ENCODE measurements at regions not wholly inside any gene's neighbourhood (a gene's known extent, or its start where the extent isn't known, plus 50 kb on each side); places are given as distances from the start of the nearest gene placed in this dataset.

DNA sequence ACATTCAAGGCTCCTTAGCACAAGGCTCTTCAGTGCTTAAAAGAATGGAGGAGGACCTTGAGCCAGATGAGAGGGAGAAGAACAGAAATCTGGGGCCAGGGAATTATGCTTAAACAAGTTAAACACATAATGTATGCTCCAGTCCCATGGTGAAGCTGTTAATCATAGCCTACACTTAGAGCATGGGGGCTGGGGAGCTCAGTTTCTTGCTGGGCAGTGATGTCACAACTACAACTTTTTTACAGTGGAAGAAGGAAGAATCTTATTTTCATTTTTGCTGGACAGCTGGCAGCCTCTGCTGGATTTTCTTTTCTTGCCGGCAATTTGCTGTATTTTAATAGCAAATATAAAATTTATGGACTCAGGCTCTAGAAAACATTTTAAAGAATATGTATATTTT, 432.5 kb downstream of the CD109 start:
- FAIRE-seq (no peak), ATAC-seq (no peak), DNase-seq (ENCODE audit: low spot score) (no peak)
- H3K4me2 ChIP-seq (ENCODE audit: low read depth, low read length), result no peak overlapping the region
- no peak overlapping the region for H3K9ac ChIP-seq (ENCODE audit: insufficient read depth, low read depth, low read length)
- ChIA-PET POLR2A (no interaction called here), CTCF (ENCODE audit: low intra/inter-chr PET ratio, low total read pairs) (no interaction called here)
- no peak overlapping the region for H3K4me3 ChIP-seq (replicated peaks in 1 of 3; ENCODE audit: insufficient read depth in 1 of 3, low read depth in 2 of 3, low read length in 3 of 3)
- no peaks in the 10 kb centered on the region for H3K27me3 ChIP-seq (ENCODE audit: control insufficient read depth in 1 of 2, insufficient read depth in 2 of 2, low read length in 2 of 2)
- H3K27ac ChIP-seq (ENCODE audit: extremely low read length, insufficient read depth, low read length), result no peak overlapping the region
- no TSS peak for BruUV-seq (replicated peaks)
- no peaks in the 10 kb centered on the region for H3K36me3 ChIP-seq (replicated peaks in 1 of 2; ENCODE audit: control insufficient read depth in 1 of 2, insufficient read depth in 2 of 2, low read length in 2 of 2)
- H3K79me2 ChIP-seq (ENCODE audit: insufficient read depth, low read length), result no peaks in the 10 kb centered on the region
- in situ Hi-C loops (cut with HindIII; ENCODE audit: extremely low pct_ligation_motif_present, low pct_unique_long_range_greater_than_20kb), result no loop called here
- intact Hi-C loops (cut with micrococcal nuclease; ENCODE audit: unreplicated experiment), result no loop called here
- 4% methylated on average over 1 of the region's 1 CpG for WGBS (ENCODE audit: low lambda C conversion rate)
- no peaks in the 10 kb centered on the region for H3K9me3 ChIP-seq (ENCODE audit: low read length)
- no peak overlapping the region for H2AFZ ChIP-seq (ENCODE audit: low read length)
- TF ChIP-seq FOXP1 (IDR thresholded peaks at IDR 0.05), result no peak
- no peak for TF ChIP-seq FOXP1 (CRISPR knock-in tag; IDR thresholded peaks at IDR 0.05)
- TF ChIP-seq NR2F2 (IDR thresholded peaks at IDR 0.05; ENCODE audit: borderline replicate concordance, low read depth), result no peak
- no peak for TF ChIP-seq MZF1 (CRISPR knock-in tag; IDR thresholded peaks at IDR 0.05; ENCODE audit: borderline replicate concordance)
- TF ChIP-seq SAFB2 (CRISPR knock-in tag; IDR thresholded peaks at IDR 0.05; ENCODE audit: borderline replicate concordance, low read depth), result no peak
- TF ChIP-seq ZKSCAN5 (CRISPR knock-in tag; IDR thresholded peaks at IDR 0.05), result no peak
- no peak for TF ChIP-seq ZNF878 (CRISPR knock-in tag; IDR thresholded peaks at IDR 0.05)
- TF ChIP-seq, protein P1, sequence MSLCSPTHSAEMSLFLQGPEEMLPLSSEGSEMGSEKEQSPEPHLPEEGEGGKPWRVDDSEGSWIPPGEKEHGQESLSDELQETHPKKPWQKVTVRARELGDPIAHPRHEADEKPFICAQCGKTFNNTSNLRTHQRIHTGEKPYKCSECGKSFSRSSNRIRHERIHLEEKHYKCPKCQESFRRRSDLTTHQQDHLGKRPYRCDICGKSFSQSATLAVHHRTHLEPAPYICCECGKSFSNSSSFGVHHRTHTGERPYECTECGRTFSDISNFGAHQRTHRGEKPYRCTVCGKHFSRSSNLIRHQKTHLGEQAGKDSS (CRISPR knock-in tag; IDR thresholded peaks at IDR 0.05; ENCODE audit: borderline replicate concordance, low read depth), result no peak
- no peak for TF ChIP-seq ZKSCAN1 (IDR thresholded peaks at IDR 0.05; ENCODE audit: low read length)
- no peak for TF ChIP-seq RBFOX2 (IDR thresholded peaks at IDR 0.05; ENCODE audit: low read depth, low read length)
- TF ChIP-seq ZNF264 (CRISPR knock-in tag; IDR thresholded peaks at IDR 0.05), result no peak
- no peak for TF ChIP-seq ZBTB3 (CRISPR knock-in tag; IDR thresholded peaks at IDR 0.05; ENCODE audit: borderline replicate concordance, low read depth)
- TF ChIP-seq ZNF552 (CRISPR knock-in tag; IDR thresholded peaks at IDR 0.05; ENCODE audit: borderline replicate concordance), result no peak
- TF ChIP-seq, protein P2, sequence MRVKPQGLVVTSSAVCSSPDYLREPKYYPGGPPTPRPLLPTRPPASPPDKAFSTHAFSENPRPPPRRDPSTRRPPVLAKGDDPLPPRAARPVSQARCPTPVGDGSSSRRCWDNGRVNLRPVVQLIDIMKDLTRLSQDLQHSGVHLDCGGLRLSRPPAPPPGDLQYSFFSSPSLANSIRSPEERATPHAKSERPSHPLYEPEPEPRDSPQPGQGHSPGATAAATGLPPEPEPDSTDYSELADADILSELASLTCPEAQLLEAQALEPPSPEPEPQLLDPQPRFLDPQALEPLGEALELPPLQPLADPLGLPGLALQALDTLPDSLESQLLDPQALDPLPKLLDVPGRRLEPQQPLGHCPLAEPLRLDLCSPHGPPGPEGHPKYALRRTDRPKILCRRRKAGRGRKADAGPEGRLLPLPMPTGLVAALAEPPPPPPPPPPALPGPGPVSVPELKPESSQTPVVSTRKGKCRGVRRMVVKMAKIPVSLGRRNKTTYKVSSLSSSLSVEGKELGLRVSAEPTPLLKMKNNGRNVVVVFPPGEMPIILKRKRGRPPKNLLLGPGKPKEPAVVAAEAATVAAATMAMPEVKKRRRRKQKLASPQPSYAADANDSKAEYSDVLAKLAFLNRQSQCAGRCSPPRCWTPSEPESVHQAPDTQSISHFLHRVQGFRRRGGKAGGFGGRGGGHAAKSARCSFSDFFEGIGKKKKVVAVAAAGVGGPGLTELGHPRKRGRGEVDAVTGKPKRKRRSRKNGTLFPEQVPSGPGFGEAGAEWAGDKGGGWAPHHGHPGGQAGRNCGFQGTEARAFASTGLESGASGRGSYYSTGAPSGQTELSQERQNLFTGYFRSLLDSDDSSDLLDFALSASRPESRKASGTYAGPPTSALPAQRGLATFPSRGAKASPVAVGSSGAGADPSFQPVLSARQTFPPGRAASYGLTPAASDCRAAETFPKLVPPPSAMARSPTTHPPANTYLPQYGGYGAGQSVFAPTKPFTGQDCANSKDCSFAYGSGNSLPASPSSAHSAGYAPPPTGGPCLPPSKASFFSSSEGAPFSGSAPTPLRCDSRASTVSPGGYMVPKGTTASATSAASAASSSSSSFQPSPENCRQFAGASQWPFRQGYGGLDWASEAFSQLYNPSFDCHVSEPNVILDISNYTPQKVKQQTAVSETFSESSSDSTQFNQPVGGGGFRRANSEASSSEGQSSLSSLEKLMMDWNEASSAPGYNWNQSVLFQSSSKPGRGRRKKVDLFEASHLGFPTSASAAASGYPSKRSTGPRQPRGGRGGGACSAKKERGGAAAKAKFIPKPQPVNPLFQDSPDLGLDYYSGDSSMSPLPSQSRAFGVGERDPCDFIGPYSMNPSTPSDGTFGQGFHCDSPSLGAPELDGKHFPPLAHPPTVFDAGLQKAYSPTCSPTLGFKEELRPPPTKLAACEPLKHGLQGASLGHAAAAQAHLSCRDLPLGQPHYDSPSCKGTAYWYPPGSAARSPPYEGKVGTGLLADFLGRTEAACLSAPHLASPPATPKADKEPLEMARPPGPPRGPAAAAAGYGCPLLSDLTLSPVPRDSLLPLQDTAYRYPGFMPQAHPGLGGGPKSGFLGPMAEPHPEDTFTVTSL (CRISPR knock-in tag; IDR thresholded peaks at IDR 0.05; ENCODE audit: borderline replicate concordance), result no peak
- TF ChIP-seq, protein P3, sequence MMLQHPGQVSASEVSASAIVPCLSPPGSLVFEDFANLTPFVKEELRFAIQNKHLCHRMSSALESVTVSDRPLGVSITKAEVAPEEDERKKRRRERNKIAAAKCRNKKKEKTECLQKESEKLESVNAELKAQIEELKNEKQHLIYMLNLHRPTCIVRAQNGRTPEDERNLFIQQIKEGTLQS (CRISPR knock-in tag; IDR thresholded peaks at IDR 0.05), result no peak
- no peaks in the 10 kb centered on the region for H4K20me1 ChIP-seq (ENCODE audit: insufficient read depth, low read length)
- H3K4me1 ChIP-seq (ENCODE audit: insufficient read depth, low read length), result no peaks in the 10 kb centered on the region

Data from HepG2 (cell line).